Osteocyte (in vitro differentiated cells): ENCODE measurements at regions not wholly inside any gene's neighbourhood (a gene's known extent, or its start where the extent isn't known, plus 50 kb on each side); places are given as distances from the start of the nearest gene placed in this dataset.

Source experiments
- DNase-seq: peaks from one replicate; pipeline ENCODE4 v3.0.0; 2021; ENCODE audit warnings: mixed read lengths; ENCODE audit not compliant: unreplicated experiment; ENCODE audit errors: extremely low spot score
- H3K27ac Mint-ChIP-seq: one replicate; pipeline ENCODE4 v1.8.0; 2021; ENCODE audit warnings: mild to moderate bottlenecking, mixed read lengths; ENCODE audit not compliant: unreplicated experiment
- H3K27me3 Mint-ChIP-seq: one replicate; pipeline ENCODE4 v1.8.0; 2021; ENCODE audit warnings: mixed read lengths; ENCODE audit not compliant: unreplicated experiment
- H3K36me3 Mint-ChIP-seq: one replicate; pipeline ENCODE4 v1.8.0; 2021; ENCODE audit warnings: mixed read lengths; ENCODE audit not compliant: unreplicated experiment
- H3K4me1 Mint-ChIP-seq: one replicate; pipeline ENCODE4 v1.8.0; 2021; ENCODE audit warnings: mixed read lengths; ENCODE audit not compliant: unreplicated experiment
- H3K4me3 Mint-ChIP-seq: one replicate; pipeline ENCODE4 v1.8.0; 2021; ENCODE audit warnings: mild to moderate bottlenecking, moderate library complexity, mixed read lengths; ENCODE audit not compliant: unreplicated experiment
- H3K9me3 Mint-ChIP-seq: one replicate; pipeline ENCODE4 v1.8.0; 2021; ENCODE audit warnings: mixed read lengths; ENCODE audit not compliant: unreplicated experiment
- TF ChIP-seq, protein P1 (sequence below): fragments of 200-600 bp; sonication (generic); IDR thresholded peaks from 2 replicates; pipeline ENCODE4 v1.5.0; 2021; ENCODE audit warnings: antibody characterized with exemption, mild to moderate bottlenecking, moderate library complexity

DNA sequence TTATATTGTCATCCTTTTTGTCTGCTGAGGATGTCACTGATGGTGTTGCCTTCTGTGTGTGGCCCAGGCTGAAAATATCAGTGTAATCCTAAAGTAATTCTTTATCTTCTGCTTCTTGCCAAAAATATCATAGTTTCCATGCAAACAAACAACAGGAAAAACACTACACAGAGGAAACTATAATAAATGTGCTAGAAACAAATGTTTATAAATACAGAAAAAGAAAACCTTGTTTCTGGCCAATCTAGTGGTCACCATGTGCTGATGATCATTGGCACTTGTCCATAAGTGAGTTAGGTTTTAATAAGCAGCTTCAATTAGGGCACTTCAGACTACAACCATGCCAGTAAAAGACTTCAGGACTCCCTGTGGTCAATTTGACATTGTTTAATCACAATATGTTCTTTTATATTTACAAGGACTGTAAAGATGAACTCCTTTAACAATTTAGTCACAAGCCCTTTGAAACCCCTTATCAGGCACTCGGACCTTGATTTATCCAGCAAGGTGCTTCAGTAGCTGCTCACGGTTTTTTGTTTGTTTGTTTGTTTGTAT lies 124.8 kb downstream of the TMTC3 start:
- Mint-ChIP-seq H3K36me3 (no peaks in the 10 kb centered on the region), H3K9me3 (peaks cover 6% of the 10 kb centered on the region), H3K27me3 (no peaks in the 10 kb centered on the region), H3K4me3 (no peak overlapping the region), H3K27ac (no peak overlapping the region), H3K4me1 (no peaks in the 10 kb centered on the region)
- no peak for DNase-seq
- TF ChIP-seq, protein P1, sequence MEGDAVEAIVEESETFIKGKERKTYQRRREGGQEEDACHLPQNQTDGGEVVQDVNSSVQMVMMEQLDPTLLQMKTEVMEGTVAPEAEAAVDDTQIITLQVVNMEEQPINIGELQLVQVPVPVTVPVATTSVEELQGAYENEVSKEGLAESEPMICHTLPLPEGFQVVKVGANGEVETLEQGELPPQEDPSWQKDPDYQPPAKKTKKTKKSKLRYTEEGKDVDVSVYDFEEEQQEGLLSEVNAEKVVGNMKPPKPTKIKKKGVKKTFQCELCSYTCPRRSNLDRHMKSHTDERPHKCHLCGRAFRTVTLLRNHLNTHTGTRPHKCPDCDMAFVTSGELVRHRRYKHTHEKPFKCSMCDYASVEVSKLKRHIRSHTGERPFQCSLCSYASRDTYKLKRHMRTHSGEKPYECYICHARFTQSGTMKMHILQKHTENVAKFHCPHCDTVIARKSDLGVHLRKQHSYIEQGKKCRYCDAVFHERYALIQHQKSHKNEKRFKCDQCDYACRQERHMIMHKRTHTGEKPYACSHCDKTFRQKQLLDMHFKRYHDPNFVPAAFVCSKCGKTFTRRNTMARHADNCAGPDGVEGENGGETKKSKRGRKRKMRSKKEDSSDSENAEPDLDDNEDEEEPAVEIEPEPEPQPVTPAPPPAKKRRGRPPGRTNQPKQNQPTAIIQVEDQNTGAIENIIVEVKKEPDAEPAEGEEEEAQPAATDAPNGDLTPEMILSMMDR = no peak

DNA sequence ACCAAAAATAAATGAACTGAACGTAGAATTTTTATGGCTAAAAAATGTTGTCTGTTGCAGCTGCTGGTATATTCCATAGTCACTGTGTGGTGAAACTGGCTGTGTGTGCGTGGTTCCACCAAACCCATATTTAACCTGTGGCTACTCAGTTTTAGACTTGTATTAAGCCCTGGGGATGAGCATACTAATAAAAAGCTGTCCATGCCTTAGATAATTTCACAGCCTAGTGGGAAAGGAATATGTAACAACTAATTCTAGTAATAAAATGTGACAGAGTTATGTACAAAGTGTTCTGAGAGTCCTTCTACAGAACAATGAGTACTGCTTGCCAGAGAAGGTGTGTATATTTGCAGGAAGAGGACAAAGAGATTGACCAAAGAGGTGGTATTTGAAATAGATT lies 125.5 kb downstream of the TMTC3 start:
- no peak for DNase-seq
- H3K9me3 Mint-ChIP-seq = peaks cover 9% of the 10 kb centered on the region
- no peaks in the 10 kb centered on the region for H3K36me3 Mint-ChIP-seq
- TF ChIP-seq, protein P1 = no peak
- no peak overlapping the region for H3K4me3 Mint-ChIP-seq
- no peak overlapping the region for H3K27ac Mint-ChIP-seq
- H3K27me3 Mint-ChIP-seq = no peaks in the 10 kb centered on the region
- H3K4me1 Mint-ChIP-seq = no peaks in the 10 kb centered on the region

DNA sequence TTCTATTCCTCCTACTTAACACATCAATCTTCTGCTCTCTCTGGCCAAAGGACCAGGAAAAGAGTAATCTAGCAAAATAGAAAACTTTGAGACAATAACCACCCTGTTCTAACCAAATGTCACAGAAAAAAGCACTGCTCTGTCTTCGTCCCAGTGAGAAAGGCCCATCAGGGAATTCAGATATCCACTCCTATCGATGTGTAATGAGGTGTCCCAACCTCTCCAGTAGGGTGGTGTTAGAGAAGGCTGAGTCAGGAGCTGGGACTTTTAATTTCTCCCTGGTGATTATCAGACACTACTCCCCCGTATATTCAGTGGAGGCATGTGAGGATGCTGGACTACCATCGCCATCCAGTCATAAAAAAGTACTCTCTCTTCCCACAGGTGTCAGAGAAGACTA lies 130.3 kb downstream of the TMTC3 start:
- Mint-ChIP-seq H3K4me1 (no peaks in the 10 kb centered on the region), H3K27me3 (no peaks in the 10 kb centered on the region), H3K4me3 (no peak overlapping the region), H3K36me3 (peaks cover 5% of the 10 kb centered on the region), H3K9me3 (peaks cover 23% of the 10 kb centered on the region), H3K27ac (no peak overlapping the region)
- TF ChIP-seq, protein P1 = no peak
- DNase-seq = no peak

DNA sequence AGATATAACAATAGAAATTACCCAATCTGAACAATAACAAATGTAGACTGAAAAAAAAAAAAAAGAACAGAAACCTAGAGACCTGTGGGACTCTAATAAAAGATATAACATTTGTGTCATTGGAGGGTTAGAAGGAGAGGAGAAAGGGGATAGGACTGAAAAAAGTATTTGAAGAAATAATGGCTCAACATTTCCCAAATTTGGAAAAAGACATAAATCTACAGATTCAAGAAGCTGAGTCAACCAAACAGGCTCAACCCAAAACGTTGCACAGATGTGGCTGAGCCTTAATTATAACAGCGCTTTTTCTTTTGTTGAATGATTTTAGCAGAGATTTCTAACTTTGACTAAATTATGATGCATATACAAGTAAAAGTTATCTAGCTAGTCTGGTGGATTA lies 131.3 kb downstream of the TMTC3 start:
- H3K9me3 Mint-ChIP-seq = peaks cover 23% of the 10 kb centered on the region
- TF ChIP-seq, protein P1 = no peak
- no peak overlapping the region for H3K27ac Mint-ChIP-seq
- no peak for DNase-seq
- H3K27me3 Mint-ChIP-seq = no peaks in the 10 kb centered on the region
- H3K4me1 Mint-ChIP-seq = no peaks in the 10 kb centered on the region
- H3K4me3 Mint-ChIP-seq = no peak overlapping the region
- peaks cover 5% of the 10 kb centered on the region for H3K36me3 Mint-ChIP-seq

DNA sequence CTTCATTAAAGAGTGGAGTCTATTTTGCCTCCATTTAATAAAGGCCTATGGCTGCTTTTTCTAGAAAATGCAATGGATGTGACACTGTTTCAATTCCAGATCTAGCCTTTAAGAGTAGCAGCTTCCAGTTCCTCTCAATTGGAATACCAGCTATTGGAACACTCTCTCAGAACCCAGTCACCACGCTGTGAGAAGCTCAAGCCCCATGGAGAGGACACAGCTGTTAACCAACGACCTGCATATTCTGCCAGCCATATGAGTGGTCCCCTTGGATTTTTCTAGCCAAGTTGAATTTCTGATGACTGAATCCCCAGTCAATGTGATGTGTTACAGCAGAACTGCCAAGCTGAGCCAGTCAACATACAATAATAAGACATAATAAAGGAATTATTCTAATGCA lies 131.8 kb downstream of the TMTC3 start:
- no peaks in the 10 kb centered on the region for H3K27me3 Mint-ChIP-seq
- TF ChIP-seq, protein P1 = no peak

More for the DNA sequence above, 131.8 kb downstream of the TMTC3 start:
- DNase-seq = no peak
- Mint-ChIP-seq H3K9me3 (peaks cover 23% of the 10 kb centered on the region), H3K4me1 (no peaks in the 10 kb centered on the region), H3K27ac (no peak overlapping the region), H3K4me3 (no peak overlapping the region), H3K36me3 (peaks cover 5% of the 10 kb centered on the region)
